ENCODE measurements at regions not wholly inside any gene's neighbourhood (a gene's known extent, or its start where the extent isn't known, plus 50 kb on each side); places are given as distances from the start of the nearest gene placed in this dataset.
A peak's percentile ranks its signal among the peaks of the same experiment; 100 is the strongest.

DNA sequence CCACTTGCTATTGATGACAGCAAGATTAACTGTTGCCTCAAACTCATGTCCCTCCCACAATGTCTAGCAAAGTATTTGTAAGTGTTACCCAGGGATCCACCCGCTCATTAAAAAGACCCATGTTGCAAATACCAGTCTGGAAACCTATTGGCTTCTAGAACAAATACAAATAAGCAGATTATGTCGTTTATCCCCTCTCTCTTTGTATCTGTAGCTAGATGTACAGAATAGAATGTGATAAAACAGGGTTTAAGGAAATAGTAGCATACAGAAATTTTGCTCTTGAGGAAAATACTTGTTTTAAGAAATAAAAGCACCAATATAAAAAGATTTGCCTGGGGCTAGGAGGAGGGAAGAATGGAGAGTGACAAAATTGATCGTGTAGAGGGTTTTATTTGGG lies 142.7 kb upstream of the ZIC3 start:
- Histone ChIP-seq H2AFZ (ENCODE audit: insufficient read depth, low read depth, low read length, poor library complexity, severe bottlenecking) (no peak overlapping the region), H3K4me1 (ENCODE audit: control insufficient read depth in 1 of 2, insufficient read depth in 2 of 2, low read length in 2 of 2) (peaks cover 0 to 12% of the 10 kb centered on the region in 2 donors), H3K9ac (ENCODE audit: insufficient read depth, low read length, poor library complexity, severe bottlenecking) (no peak overlapping the region), H3K9me3 (replicated peaks in 1 of 2; ENCODE audit: control insufficient read depth in 1 of 2, insufficient read depth in 1 of 2, low read length in 2 of 2) (peaks cover 0 to 11% of the 10 kb centered on the region in 2 donors), H3K36me3 (replicated peaks in 1 of 2; ENCODE audit: control insufficient read depth in 1 of 2, insufficient read depth in 2 of 2, low read length in 2 of 2) (no peaks in the 10 kb centered on the region), H3K4me2 (replicated peaks; ENCODE audit: extremely low read depth, low read length, poor library complexity, severe bottlenecking) (no peak overlapping the region), H3K27ac (ENCODE audit: low read depth in 1 of 2, low read length in 2 of 2) (no peak overlapping the region), H3K27me3 (ENCODE audit: control insufficient read depth in 2 of 2, insufficient read depth in 2 of 2, low read length in 2 of 2) (peaks cover 59 to 65% of the 10 kb centered on the region in 2 donors), H3K79me2 (ENCODE audit: insufficient read depth, low read length) (no peaks in the 10 kb centered on the region), H3K4me3 (replicated peaks in 1 of 3; ENCODE audit: low read depth in 2 of 3, low read length in 3 of 3) (no peak overlapping the region), H4K20me1 (ENCODE audit: insufficient read depth, low read length) (no peaks in the 10 kb centered on the region)
- Mint-ChIP-seq H3K4me3 (peak overlapping the region in 1 of 2 donors; percentile 11), H3K9me3 (peaks cover 0 to 30% (median 15%) of the 10 kb centered on the region in 7 donors), H3K4me1 (peaks cover 11% of the 10 kb centered on the region), H3K27ac (no peak overlapping the region), H3K36me3 (peaks cover 3 to 4% of the 10 kb centered on the region in 2 donors), H3K27me3 (ENCODE audit: low read depth in 3 of 3) (peaks cover 43 to 57% (median 54%) of the 10 kb centered on the region in 3 donors)
- TF ChIP-seq, protein P1, sequence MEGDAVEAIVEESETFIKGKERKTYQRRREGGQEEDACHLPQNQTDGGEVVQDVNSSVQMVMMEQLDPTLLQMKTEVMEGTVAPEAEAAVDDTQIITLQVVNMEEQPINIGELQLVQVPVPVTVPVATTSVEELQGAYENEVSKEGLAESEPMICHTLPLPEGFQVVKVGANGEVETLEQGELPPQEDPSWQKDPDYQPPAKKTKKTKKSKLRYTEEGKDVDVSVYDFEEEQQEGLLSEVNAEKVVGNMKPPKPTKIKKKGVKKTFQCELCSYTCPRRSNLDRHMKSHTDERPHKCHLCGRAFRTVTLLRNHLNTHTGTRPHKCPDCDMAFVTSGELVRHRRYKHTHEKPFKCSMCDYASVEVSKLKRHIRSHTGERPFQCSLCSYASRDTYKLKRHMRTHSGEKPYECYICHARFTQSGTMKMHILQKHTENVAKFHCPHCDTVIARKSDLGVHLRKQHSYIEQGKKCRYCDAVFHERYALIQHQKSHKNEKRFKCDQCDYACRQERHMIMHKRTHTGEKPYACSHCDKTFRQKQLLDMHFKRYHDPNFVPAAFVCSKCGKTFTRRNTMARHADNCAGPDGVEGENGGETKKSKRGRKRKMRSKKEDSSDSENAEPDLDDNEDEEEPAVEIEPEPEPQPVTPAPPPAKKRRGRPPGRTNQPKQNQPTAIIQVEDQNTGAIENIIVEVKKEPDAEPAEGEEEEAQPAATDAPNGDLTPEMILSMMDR (IDR thresholded peaks at IDR 0.05), result no peak
- DNase-seq, result no peak
- intact Hi-C loops (cut with micrococcal nuclease), result no loop called here
- no CpG with 5 or more reads among the region's 3 CpGs for WGBS (ENCODE audit: insufficient coverage)

DNA sequence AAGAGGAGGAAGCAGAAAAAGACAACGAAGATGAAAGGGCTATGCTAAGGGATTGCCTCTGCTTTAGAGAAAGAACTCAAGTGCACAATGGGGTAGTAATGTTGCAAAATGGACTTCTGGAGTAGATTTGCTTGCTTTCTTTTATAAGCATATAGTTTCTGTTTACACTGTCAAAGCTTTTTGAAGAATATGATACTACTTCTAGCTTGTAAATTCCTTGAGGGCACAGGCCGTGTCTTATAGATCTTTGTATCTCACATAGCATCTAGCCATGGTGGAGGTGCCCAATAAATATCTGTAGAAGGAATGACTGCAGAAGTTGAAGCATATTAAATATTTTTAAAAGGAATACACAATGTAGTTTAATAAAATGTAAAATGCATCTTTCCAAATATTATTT lies 147.8 kb upstream of the ZIC3 start:
- 50% methylated on average over 1 of the region's 2 CpGs for WGBS (ENCODE audit: insufficient coverage)
- Histone ChIP-seq H4K20me1 (ENCODE audit: insufficient read depth, low read length) (no peaks in the 10 kb centered on the region), H3K36me3 (replicated peaks in 1 of 2; ENCODE audit: control insufficient read depth in 1 of 2, insufficient read depth in 2 of 2, low read length in 2 of 2) (no peaks in the 10 kb centered on the region), H3K4me3 (replicated peaks in 1 of 3; ENCODE audit: low read depth in 2 of 3, low read length in 3 of 3) (no peak overlapping the region), H3K79me2 (ENCODE audit: insufficient read depth, low read length) (no peaks in the 10 kb centered on the region), H3K4me1 (ENCODE audit: control insufficient read depth in 1 of 2, insufficient read depth in 2 of 2, low read length in 2 of 2) (no peaks in the 10 kb centered on the region), H3K4me2 (replicated peaks; ENCODE audit: extremely low read depth, low read length, poor library complexity, severe bottlenecking) (no peak overlapping the region), H3K27ac (ENCODE audit: low read depth in 1 of 2, low read length in 2 of 2) (no peak overlapping the region), H3K9me3 (replicated peaks in 1 of 2; ENCODE audit: control insufficient read depth in 1 of 2, insufficient read depth in 1 of 2, low read length in 2 of 2) (no peaks in the 10 kb centered on the region), H3K9ac (ENCODE audit: insufficient read depth, low read length, poor library complexity, severe bottlenecking) (no peak overlapping the region), H3K27me3 (ENCODE audit: control insufficient read depth in 2 of 2, insufficient read depth in 2 of 2, low read length in 2 of 2) (peaks cover 12 to 16% of the 10 kb centered on the region in 2 donors), H2AFZ (ENCODE audit: insufficient read depth, low read depth, low read length, poor library complexity, severe bottlenecking) (no peak overlapping the region)
- Mint-ChIP-seq H3K27ac (no peak overlapping the region), H3K4me1 (no peaks in the 10 kb centered on the region), H3K9me3 (peaks cover 0 to 4% (median 0%) of the 10 kb centered on the region in 7 donors), H3K36me3 (no peaks in the 10 kb centered on the region), H3K27me3 (ENCODE audit: low read depth in 3 of 3) (peaks cover 8 to 14% (median 11%) of the 10 kb centered on the region in 3 donors), H3K4me3 (peak overlapping the region in 1 of 2 donors; percentile 4)
- intact Hi-C loops (cut with micrococcal nuclease), result no loop called here
- DNase-seq, result no peak
- TF ChIP-seq, protein P1 (IDR thresholded peaks at IDR 0.05), result no peak
